GM12874 (cell line): ENCODE measurements at regions not wholly inside any gene's neighbourhood (a gene's known extent, or its start where the extent isn't known, plus 50 kb on each side); places are given as distances from the start of the nearest gene placed in this dataset.
A peak's percentile ranks its signal among the peaks of the same experiment; 100 is the strongest.

Experiments used
- TF ChIP-seq, protein P1 (sequence below): IDR thresholded peaks from 2 replicates; pipeline ENCODE4 v1.5.1; 2011; ENCODE audit warnings: low read depth, mild to moderate bottlenecking, control low read depth, low read length, moderate library complexity; ENCODE audit not compliant: insufficient read depth

DNA sequence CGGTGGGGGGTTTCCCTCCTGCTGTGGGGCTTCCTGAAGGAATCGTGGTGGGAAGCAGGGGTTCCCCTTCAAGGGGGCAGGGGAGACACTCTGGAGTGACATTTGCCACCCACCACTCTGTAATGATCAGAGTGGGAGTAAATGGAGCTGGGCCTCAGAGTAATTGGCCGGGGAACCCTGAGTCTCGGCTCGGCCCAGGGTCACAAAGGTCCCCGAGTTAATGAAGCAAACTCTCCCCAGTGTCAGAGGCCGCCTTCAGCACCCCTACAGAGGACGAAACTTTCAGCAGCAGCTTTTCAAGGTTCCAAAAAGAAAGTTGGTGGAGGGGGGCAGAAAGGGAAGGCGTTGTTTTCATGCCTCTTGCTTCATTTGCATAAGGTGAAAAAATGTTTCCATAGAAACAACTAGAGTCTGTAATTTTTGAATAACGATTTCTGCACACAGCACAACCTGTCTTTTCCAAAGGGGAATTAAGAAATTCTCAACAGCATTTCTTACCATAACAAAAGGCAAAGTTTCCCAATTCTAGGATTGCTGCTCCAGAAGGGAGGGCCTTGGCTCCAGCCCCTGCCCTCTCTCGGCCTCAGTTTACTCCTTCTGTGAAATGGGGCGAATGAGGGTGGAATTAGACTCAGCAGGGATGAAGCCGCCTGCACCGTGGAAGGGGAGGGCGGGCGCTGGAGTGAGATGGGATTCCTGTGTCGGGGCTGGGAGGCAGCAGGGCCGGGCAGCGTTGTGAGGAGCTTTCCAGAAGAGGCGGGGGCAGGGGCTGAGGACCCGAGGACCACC, 67.0 kb upstream of the BEGAIN start:
- TF ChIP-seq, protein P1, sequence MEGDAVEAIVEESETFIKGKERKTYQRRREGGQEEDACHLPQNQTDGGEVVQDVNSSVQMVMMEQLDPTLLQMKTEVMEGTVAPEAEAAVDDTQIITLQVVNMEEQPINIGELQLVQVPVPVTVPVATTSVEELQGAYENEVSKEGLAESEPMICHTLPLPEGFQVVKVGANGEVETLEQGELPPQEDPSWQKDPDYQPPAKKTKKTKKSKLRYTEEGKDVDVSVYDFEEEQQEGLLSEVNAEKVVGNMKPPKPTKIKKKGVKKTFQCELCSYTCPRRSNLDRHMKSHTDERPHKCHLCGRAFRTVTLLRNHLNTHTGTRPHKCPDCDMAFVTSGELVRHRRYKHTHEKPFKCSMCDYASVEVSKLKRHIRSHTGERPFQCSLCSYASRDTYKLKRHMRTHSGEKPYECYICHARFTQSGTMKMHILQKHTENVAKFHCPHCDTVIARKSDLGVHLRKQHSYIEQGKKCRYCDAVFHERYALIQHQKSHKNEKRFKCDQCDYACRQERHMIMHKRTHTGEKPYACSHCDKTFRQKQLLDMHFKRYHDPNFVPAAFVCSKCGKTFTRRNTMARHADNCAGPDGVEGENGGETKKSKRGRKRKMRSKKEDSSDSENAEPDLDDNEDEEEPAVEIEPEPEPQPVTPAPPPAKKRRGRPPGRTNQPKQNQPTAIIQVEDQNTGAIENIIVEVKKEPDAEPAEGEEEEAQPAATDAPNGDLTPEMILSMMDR, result no peak

DNA sequence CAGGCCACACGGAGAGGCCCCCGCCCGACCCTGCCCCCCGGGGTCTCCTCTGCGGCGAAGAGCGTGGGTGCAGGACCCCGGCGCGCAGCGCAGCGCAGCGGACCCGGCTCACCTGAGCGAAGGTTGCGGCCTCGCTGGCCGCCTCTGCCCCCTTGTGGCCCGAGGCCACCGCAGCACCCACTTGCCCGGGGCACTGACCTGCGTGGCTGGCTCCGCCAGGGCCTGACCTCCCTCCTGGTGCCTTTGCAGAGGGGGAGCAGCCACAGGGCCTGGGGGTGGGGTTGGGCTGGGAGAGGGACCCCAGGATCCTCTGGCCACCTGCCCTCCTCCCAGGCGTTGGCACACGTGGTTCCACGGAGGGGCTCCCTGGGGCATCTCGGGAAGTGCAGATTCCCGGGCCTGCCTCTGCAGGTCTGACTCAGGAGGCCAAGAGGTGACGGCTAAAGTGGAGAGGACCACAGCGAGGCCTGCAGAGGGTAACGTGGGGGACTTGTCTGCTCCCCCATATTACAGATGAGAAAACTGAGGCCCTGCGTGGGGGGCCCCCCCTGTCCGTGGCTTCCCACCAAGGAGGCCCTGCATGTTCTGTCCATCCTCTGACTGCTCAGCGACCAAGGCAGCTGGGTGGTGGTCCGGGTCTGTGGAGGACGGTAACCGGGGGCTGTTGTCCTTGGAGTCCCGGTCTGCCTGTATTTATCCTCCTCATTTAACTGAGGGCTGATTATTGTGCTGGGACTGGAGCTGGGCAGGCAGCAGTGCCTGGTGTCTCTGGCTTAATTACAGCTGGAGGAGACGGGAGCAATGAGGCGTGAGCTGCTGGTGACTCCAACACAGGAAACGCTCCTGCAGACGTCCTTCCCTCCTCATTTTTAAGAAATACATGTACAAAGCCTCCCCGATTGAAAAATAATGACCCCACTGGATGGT, 67.9 kb upstream of the BEGAIN start:
- TF ChIP-seq, protein P1, result peak; percentile 89

DNA sequence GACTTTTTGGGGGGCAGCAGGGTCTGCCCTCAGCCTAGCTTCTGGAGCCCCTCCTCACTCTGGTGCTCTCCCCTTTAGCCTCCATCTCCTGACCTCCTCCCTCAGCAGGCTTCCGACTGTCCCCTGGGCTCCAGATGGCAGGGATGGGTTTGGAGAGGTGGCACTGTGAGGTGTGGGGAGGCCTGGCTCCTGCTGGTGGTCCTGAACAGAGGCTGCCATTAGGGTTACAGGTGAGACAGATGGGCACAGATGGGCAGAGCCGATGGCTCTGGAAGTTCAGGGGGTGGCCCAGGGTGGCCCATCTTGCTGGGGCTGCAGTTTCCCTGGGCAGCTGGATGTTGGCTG, 68.5 kb upstream of the BEGAIN start:
- TF ChIP-seq, protein P1, result no peak

DNA sequence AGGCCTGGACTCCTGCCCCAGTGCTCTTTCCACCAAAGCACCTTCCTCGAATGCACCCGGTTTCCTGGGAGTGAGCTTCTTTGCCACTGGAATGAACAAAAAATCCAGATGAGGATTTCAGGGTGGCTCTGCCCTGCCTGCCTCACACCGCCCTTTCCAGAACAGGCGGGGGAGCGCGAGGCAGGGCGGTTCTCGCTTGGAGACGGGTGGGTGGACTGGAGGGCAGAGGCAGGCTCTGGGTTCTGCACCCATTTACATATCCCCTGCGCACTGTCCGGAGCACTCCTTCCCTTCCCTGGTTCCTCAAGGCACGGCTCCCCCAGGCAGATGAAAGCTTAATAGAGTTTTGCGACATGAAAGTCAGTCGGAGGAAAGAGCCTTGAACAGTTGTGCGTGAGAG, 69.7 kb upstream of the DLK1 start:
- TF ChIP-seq, protein P1, result no peak

DNA sequence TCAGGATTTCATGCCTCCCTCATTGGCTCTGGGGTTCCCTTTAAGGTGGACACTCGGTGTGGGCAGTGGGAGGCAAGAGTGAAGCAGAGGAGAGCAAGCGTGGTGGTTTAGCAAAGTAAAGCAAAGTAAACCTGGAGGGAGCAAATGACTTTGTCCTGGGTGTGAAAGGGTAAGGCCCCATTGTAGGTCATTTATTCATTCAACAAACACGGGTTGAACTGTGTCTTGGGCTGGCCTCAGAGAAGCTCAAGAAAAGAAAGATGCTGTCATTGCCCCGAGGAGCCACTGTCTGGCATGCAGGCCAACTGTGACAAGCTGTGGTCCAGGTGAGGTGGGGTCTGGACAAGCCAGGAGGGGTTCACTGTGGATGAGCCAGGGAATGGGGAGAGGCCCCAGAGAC, 68.9 kb upstream of the DLK1 start:
- TF ChIP-seq, protein P1, result no peak

DNA sequence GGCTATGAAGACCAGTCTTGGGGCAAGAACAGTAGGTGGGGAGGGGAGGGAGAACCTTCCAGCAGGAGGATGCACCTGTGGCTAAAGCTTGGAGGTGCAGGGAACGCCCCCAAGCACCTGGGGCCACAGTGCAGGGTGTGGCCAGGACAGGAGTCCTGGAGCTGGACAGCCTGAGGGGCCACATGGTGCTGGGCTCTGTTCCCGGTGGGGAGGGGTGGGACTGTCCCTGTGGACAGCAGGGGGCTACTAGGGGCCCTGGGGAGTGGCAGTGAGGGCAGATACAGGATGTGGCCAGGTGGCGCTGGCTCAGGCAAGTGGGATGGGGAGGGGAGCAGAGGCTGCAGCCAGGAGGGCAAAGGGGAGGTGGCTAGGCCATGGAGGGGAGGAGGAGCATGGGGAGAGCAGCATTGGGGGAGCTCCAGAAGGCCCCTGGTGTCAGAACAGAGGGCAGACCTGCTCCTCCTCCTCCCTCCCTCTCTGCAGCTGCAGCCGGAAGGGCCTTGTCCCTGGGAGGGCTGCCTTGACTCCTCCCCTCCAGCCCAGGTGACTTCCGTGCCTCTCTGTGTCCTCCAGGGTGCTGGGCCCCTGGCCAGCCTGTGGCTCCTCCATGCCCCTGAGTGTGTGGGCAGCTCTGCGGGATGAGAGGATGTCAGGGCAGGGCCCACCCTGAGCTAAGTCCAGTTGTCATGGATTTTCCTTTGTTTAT, 68.4 kb upstream of the DLK1 start:
- TF ChIP-seq, protein P1, result no peak
